HG02571 (cell line): ENCODE measurements at regions not wholly inside any gene's neighbourhood (a gene's known extent, or its start where the extent isn't known, plus 50 kb on each side); places are given as distances from the start of the nearest gene placed in this dataset.
"Not testable (repeated sequence)": the region's sequence is repeated elsewhere in the genome, so short reads cannot be mapped to it uniquely, and the experiment has no call there.

ENCODE experiments used
- ATAC-seq: cut with Tn5 transposase; IDR thresholded peaks from one replicate; pipeline ENCODE4 v1.9.1; 2021; ENCODE audit warnings: mild to moderate bottlenecking, moderate library complexity; ENCODE audit not compliant: unreplicated experiment

- no peak for ATAC-seq
Measured at GRCh38 chr2:16374671-16375070, 291.0 kb downstream of the CYRIA start.

GRCh38 chr2:16373341-16373740, 292.3 kb downstream of the CYRIA start:
- ATAC-seq: no peak

DNA sequence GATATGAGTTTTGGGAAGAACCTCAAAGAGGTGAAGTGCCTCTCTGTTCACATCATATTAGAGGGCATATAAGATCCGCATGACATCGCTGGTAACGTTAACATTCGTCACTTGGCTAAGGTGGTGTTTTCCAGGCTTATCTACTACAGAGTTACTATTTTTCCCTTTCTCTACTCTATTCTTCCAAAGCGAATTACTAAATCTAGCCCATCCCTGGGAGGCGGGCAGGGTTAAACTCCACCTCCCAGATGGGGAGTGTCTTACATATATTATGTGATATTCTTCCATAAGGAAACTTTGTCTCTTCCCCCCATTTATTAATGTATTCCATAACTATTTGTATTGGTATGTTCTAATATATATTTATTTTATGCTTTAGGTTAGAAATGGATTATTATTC, 293.9 kb downstream of the CYRIA start:
- no peak for ATAC-seq

DNA sequence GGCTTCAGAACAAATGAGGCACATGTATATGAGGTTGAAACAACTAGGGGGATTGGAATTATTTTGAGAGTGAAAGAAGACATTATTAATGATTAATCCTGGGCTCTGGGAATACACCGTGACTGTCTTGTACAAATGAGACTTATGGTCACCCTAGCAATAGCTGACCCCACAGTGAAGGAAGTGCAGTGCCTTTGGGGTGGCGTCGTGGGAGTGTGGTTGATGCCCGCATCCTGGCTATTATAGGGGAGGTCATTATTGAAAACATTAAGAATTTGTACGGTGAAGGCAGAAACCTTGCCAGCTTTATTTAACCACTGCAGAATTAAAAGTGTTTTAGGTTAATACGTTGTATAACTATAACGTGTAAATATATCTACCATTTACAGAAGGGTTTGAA, 296.7 kb downstream of the CYRIA start:
- ATAC-seq: no peak

DNA sequence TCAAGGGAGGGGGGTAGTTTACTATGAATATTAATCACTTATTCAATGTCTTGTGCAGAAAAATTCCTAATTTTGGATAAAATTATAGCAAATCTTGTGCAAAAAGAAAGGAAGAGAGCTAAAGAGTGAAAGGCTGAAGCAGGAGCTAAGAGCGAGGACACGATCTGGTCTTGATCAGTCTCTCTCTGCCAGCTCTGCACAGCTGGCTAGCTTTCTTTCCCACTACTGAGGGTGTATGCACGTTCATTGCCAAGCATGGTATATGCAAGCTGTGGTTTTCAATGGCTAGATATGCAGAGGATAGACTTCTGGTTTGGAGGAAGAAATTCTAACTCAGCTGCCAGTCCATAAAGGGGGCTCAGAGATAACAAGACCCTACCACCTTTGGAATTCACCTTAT, 297.3 kb downstream of the CYRIA start:
- no peak for ATAC-seq

DNA sequence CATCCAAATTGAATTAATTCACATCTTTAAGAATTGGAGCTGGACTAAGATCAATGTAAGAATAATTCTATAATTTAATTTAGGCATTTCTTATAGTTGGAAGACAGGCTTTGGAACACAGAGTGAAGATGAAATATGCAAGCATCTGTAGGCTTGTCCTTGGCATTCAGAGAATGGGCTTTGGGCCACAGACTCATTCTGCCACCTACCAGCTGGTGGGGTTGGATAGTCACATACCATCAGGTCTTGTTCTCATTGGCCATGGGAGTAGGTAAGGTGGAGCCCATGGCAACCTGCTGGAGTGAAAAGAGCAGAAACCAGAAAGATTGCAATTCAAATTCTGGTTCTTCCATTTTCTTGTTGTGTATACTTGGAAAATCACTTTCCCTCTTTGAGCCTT, 300.3 kb downstream of the CYRIA start:
- no peak for ATAC-seq

GRCh38 chr2:16363581-16363980, 302.1 kb downstream of the CYRIA start:
- no peak for ATAC-seq

- no peak for ATAC-seq
Measured at GRCh38 chr2:16362611-16363010, 303.0 kb downstream of the CYRIA start.

DNA sequence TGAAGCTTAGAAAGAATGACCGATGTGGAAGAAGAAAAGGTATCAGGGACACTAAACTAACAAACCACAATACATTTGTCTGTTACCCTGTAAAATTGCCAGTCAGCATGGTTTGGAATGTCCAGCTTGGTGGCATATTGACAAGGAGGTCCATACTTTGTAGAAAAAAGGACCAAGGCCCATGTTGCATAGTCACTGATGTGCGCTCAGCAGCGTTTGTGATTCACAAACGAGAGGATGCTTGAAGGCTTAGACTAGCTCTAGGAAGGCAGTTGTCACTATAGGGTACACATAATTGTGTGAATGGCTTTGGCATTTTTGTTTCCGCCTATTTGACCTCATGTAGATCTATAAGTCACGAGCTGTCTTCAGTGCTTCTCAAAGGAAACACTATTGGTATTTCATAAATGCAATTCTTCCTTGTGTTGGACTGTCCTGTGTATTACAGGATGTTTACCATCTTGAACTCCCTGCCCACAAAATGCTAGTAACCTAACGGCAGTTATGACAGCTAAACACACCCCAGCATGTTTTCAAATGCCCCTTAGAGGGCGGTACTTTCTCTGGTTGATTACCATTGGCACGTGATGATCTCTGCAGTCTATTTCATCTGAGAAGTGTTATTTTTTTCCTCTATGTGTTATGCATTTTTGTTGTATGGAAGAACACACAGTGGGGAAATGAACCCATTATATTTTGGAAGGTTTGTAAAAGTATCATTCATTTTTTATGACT, 304.2 kb downstream of the CYRIA start:
- ATAC-seq: no peak

- ATAC-seq: no peak
Measured at GRCh38 chr2:16359961-16360360, 305.7 kb downstream of the CYRIA start.

DNA sequence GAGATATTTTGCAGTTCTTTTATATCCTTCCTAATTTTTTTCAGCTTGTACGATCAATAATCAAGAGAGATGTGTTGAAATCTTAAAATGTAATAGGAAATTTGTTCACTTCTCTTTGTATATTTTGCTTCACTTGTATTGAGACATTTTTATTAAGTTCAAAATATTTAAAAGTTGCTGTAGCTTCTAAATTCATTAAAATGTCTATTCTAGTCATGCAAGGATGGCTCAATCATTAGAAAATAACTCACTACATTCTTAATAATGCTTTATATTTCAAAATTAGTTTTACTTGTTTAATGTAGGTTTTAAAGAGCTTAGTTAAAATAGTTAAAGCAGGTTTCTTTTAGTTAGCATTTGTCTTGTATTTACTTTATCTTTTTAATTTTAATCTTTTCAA, 308.4 kb downstream of the CYRIA start:
- ATAC-seq: no peak

DNA sequence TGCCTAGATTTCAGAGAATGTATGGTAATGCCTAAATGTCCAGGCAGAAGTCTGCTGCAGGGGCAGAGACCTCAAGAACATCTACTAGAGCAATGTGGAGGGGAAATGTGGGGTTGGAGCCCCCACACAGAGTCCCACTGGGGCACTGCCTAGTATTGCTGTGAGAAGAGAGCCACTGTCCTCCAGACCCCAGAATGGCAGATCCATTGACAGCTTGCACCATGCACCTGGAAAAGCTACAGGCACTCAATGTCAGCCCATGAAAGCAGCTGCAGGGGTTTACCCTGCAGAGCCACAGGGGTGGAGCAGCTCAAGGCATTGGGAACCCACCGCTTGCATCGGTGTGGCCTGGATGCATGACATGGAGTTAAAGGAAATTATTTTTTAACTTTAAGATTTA, 314.1 kb downstream of the CYRIA start:
- ATAC-seq: no peak

DNA sequence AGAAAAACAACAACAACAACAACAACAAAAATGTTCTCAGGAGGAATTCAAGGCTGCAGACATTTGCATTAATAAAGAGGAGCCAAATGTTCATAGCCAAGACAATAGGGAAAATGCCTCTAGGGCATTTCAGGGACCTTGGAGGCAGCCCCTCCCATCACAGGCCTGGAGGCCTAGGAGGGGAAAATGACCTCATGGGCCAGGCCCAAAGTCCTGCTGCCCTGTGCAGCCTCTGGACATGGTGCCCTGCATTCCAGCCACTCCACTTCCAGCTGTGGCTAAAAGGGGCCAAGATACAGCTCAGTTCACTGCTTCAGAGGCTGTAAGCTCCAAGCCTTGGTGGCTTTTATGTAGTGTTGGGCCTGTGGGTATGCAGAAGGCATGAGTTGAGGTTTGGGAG, 314.5 kb downstream of the CYRIA start:
- no peak for ATAC-seq

DNA sequence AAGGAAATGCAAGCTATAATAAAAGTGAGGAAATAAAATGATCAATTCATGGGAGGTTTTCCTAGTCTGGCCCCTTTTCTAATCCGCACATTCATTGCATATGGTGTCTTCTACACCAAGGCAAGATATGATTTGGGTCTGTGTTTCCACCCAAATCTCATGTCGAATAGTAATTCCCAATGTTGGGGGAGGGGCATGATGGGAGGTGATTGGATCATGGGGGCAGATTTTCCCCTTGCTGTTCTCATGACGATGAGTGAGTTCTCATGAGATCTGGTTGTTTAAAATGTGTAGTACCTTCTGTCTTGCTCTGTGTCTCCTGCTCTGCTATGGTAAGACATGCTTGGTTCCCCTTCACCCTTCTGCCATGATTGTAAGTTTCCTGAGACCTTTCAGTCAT, 315.4 kb downstream of the CYRIA start:
- ATAC-seq: no peak

DNA sequence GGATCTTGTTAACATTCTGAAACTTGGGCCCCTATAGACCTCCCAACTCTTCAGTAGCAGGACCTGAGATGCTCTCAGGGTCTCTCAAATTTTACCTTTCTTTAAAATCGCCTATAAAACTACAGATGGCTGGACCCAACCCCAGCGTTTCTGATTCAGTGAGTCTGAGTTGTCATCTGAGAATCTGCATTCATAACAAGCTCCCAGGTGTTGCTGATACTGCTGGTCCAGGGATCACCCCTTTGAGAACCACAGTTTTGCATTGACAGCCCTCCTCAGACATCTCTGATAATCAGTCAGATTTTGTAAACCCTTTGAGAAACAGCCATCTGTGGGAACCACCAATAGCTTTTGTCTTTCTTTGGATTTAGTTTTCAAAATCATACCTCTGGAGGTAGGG, 315.8 kb downstream of the CYRIA start:
- no peak for ATAC-seq

- ATAC-seq: no peak
Measured at GRCh38 chr2:16348821-16349515, 316.7 kb downstream of the CYRIA start.

DNA sequence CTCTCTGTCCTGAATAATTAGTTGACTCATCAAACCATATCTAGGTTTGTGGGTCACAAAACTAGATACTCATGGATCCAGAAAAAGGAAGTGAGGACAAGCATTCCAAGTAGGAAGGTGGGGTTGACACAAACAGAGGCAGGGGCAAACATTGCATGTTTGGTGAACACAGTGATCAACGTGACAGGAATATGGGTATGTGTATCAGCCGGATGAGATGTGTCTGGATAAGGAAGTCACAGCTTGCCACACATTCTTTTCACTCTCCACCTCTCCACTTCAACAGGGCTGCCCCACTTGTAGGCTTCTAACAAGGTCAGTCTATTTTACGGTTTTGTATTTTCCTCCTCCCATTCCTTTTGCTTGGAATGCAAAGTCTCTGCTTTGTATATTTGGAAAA, 319.0 kb downstream of the CYRIA start:
- ATAC-seq: no peak

DNA sequence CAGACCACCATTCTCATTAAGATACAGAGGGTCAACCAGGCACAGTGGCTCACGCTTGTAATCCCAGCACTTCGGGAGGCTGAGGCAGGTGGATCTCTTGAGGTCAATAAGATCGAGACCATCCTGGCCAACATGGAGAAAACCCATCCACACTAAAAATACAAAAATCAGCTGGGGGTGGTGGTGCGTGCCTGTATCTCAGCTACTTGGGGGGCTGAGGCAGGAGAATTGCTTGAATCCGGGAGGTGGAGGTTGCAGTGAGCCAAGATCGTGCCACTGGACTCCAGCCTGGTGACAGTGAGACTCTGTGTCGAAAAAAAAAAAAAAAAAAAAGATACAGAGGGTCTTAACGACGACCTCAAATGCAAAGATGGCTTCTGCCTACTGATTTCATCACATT, 320.4 kb downstream of the CYRIA start:
- ATAC-seq: not testable (repeated sequence)

GRCh38 chr2:16339206-16339605, 326.4 kb downstream of the CYRIA start:
- ATAC-seq: no peak

GRCh38 chr2:16338026-16338425, 327.6 kb downstream of the CYRIA start:
- ATAC-seq: no peak

- no peak for ATAC-seq
Measured at GRCh38 chr2:16336916-16337315, 328.7 kb downstream of the CYRIA start.

DNA sequence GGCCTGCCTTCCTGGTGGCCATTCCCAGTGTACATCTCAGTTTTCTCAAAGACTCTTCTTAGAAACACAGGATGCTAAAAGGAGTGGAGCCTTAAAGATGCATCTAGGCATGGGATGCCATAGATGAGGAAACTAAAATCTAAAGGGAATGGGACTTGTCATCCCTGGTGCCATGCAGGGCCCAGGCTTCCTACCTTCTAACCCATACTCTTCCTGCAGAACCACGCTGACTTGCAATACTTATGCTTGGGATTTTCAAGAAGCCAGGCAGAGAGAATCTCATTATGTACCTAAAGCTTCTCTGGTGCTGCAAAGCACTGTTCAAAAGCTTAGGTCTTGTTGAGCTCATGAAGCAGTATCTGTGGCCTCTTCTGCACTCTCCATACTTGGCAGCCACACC, 329.1 kb downstream of the CYRIA start:
- ATAC-seq: no peak

GRCh38 chr2:16335947-16336346, 329.7 kb downstream of the CYRIA start:
- ATAC-seq: no peak
